ENCODE measurements at regions not wholly inside any gene's neighbourhood (a gene's known extent, or its start where the extent isn't known, plus 50 kb on each side); places are given as distances from the start of the nearest gene placed in this dataset.

DNA sequence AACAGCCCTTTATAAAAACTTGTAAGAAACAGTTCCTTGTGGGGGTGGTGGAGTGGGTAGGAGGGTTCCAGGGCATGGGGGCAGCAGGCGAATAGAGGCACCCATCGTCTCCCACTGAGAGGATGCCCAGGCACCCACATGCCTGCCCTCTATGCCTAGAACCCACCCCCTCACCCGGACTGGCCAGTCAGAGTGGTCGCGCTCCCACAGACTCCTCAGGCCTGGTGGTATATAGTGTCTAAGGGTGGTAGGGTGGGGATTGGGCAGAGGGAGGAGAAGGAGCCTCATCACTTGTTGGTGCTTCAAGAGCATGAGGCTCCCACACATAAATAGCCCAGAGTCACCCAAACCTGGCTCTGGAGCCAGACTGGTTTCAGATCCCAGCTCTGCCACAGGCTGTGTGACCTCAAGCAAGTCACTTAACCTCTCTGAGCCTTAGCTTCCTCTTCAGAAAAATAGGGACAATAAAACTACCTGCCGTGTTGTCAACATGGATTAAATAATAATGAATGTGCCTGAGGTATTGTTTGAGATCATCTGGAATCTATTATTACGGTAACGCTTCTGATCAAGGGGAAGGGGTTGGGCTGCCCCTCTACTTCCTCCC, 262.1 kb downstream of the UACA start:
- TF ChIP-seq YY1 (IDR thresholded peaks at IDR 0.05; ENCODE audit: extremely low read depth, insufficient replicate concordance, low read depth, low read length) (no peak), EGR1 (IDR thresholded peaks at IDR 0.05; ENCODE audit: low read depth) (no peak), EZH2phosphoT487 (IDR thresholded peaks at IDR 0.05; ENCODE audit: borderline replicate concordance) (no peak), EZH2 (IDR thresholded peaks at IDR 0.05) (no peak), SIN3A (IDR thresholded peaks at IDR 0.05; ENCODE audit: low read depth) (no peak), CBX3 (IDR thresholded peaks at IDR 0.05; ENCODE audit: low read depth) (no peak), JUND (IDR thresholded peaks at IDR 0.05) (no peak), REST (IDR thresholded peaks at IDR 0.05; ENCODE audit: low read depth) (no peak), SP1 (IDR thresholded peaks at IDR 0.05; ENCODE audit: low read depth) (no peak), POLR2AphosphoS5 (IDR thresholded peaks at IDR 0.05; ENCODE audit: low read depth, low read length) (no peak), POLR2A (IDR thresholded peaks at IDR 0.05; ENCODE audit: borderline replicate concordance, extremely low read depth, insufficient read depth, insufficient read length) (no peak), FOSL1 (IDR thresholded peaks at IDR 0.05; ENCODE audit: low read depth) (no peak), SRF (IDR thresholded peaks at IDR 0.05; ENCODE audit: low read depth) (no peak), ELF1 (IDR thresholded peaks at IDR 0.05; ENCODE audit: borderline replicate concordance, low read depth) (no peak)
- TF ChIP-seq, protein P1, sequence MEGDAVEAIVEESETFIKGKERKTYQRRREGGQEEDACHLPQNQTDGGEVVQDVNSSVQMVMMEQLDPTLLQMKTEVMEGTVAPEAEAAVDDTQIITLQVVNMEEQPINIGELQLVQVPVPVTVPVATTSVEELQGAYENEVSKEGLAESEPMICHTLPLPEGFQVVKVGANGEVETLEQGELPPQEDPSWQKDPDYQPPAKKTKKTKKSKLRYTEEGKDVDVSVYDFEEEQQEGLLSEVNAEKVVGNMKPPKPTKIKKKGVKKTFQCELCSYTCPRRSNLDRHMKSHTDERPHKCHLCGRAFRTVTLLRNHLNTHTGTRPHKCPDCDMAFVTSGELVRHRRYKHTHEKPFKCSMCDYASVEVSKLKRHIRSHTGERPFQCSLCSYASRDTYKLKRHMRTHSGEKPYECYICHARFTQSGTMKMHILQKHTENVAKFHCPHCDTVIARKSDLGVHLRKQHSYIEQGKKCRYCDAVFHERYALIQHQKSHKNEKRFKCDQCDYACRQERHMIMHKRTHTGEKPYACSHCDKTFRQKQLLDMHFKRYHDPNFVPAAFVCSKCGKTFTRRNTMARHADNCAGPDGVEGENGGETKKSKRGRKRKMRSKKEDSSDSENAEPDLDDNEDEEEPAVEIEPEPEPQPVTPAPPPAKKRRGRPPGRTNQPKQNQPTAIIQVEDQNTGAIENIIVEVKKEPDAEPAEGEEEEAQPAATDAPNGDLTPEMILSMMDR (IDR thresholded peaks at IDR 0.05 in 2 of 3, conservative IDR thresholded peaks at IDR 0.05 in 1 of 3; ENCODE audit: borderline replicate concordance in 1 of 3, insufficient read depth in 1 of 3, low read depth in 2 of 3, low read length in 2 of 3) = no peak
- TF ChIP-seq, protein P2, sequence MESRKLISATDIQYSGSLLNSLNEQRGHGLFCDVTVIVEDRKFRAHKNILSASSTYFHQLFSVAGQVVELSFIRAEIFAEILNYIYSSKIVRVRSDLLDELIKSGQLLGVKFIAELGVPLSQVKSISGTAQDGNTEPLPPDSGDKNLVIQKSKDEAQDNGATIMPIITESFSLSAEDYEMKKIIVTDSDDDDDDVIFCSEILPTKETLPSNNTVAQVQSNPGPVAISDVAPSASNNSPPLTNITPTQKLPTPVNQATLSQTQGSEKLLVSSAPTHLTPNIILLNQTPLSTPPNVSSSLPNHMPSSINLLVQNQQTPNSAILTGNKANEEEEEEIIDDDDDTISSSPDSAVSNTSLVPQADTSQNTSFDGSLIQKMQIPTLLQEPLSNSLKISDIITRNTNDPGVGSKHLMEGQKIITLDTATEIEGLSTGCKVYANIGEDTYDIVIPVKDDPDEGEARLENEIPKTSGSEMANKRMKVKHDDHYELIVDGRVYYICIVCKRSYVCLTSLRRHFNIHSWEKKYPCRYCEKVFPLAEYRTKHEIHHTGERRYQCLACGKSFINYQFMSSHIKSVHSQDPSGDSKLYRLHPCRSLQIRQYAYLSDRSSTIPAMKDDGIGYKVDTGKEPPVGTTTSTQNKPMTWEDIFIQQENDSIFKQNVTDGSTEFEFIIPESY (IDR thresholded peaks at IDR 0.05; ENCODE audit: extremely low read depth, insufficient replicate concordance, low read length) = no peak
- TF ChIP-seq, protein P3, sequence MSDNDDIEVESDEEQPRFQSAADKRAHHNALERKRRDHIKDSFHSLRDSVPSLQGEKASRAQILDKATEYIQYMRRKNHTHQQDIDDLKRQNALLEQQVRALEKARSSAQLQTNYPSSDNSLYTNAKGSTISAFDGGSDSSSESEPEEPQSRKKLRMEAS (IDR thresholded peaks at IDR 0.05) = no peak
- intact Hi-C loops (cut with micrococcal nuclease) = no loop called here
- DNase-seq (ENCODE audit: low read depth, low spot score) (no peak), ATAC-seq (no peak)
- Histone ChIP-seq H3K4me3 (replicated peaks in 1 of 2; ENCODE audit: low read depth in 1 of 2, low read length in 2 of 2) (no peak overlapping the region), H3K9ac (ENCODE audit: low read length) (no peak overlapping the region), H3K27me3 (ENCODE audit: insufficient read depth, low read length) (peaks cover 17% of the 10 kb centered on the region; the same call in 1 of the 2 replicates), H3K9me3 (ENCODE audit: control insufficient read depth in 1 of 2, insufficient read depth in 1 of 2, low read depth in 1 of 2, low read length in 2 of 2) (no peaks in the 10 kb centered on the region), H2AFZ (ENCODE audit: low read depth, low read length, poor library complexity, severe bottlenecking) (no peak overlapping the region), H3K79me2 (ENCODE audit: insufficient read depth, low read length) (no peaks in the 10 kb centered on the region), H3K9me2 (ENCODE audit: insufficient read depth) (no peaks in the 10 kb centered on the region), H3K4me1 (ENCODE audit: control insufficient read depth in 1 of 2, insufficient read depth in 2 of 2, low read length in 2 of 2) (peaks cover 23 to 24% of the 10 kb centered on the region in 2 experiments), H3K36me3 (ENCODE audit: control insufficient read depth in 1 of 2, insufficient read depth in 2 of 2, low read length in 2 of 2) (no peaks in the 10 kb centered on the region), H4K20me1 (ENCODE audit: insufficient read depth) (no peaks in the 10 kb centered on the region), H3K4me2 (ENCODE audit: low read length) (no peak overlapping the region), H3K27ac (ENCODE audit: low read depth, low read length) (no peak overlapping the region)
- ChIA-PET POLR2A (no interaction called here), RAD21 (ENCODE audit: low non-redundant PET in 1 of 2, low total read pairs in 2 of 2, uncharacterized antibody in 2 of 2, unreplicated experiment in 2 of 2) (no interaction called here), CTCF (interaction anchor here (1.7 kb wide), 1 partner anchor 68 kb away, joined by 4 read pairs; no protein-coding TSS in a partner anchor)
- no TSS peak for BruUV-seq (replicated peaks)
